ENCODE measurements at regions not wholly inside any gene's neighbourhood (a gene's known extent, or its start where the extent isn't known, plus 50 kb on each side); places are given as distances from the start of the nearest gene placed in this dataset.

DNA sequence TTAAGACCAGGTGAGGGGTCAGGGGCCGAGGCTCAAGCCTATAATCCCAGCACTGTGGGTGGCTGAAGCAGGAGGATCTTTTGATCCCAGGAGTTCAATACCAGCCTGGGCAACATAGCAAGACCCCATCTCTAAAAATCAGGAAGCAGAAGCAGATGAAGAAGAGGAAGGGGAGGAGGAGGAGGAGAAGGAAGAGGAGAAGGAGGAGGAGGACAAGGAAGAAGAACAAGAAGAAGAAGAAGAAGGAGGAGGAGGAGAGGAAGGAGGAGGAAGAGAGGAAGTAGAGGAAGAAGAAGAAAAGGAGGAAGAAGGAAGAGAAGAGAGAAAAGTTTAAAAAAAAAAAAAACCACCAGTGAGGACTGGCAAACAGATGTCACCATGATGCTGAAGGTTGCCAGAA lies 92.0 kb upstream of the TMEM26 start:
- Histone ChIP-seq H3K56ac (ENCODE audit: extremely low read depth, insufficient read depth, low read length) (no peak overlapping the region), H2AFZ (replicated peaks; ENCODE audit: low read length, poor library complexity) (no peak overlapping the region), H3K27me3 (ENCODE audit: control insufficient read depth, insufficient read depth, low read length) (no peaks in the 10 kb centered on the region; the same call in none of the 2 replicates), H2BK15ac (ENCODE audit: low read depth, low read length) (no peak overlapping the region), H3K4me3 (ENCODE audit: insufficient read depth, low read depth, low read length) (no peak overlapping the region), H4K91ac (ENCODE audit: insufficient read depth, low read depth, low read length) (no peak overlapping the region), H3K9ac (ENCODE audit: low read depth, low read length) (no peak overlapping the region), H3K4me2 (ENCODE audit: low read depth, low read length) (no peak overlapping the region), H3K18ac (ENCODE audit: low read depth, low read length) (no peak overlapping the region), H3K27ac (ENCODE audit: insufficient read depth, low read length) (no peak overlapping the region), H3K9me3 (ENCODE audit: control insufficient read depth, insufficient read depth, low read length) (no peaks in the 10 kb centered on the region; the same call in 1 of the 2 replicates), H2AK9ac (replicated peaks; ENCODE audit: low read depth, low read length, poor library complexity) (no peak overlapping the region), H3K9me1 (ENCODE audit: insufficient read depth, low read length) (no peaks in the 10 kb centered on the region), H4K8ac (ENCODE audit: low read depth in 2 of 2, low read length in 2 of 2) (no peak overlapping the region), H3K4ac (ENCODE audit: low read depth, low read length) (no peak overlapping the region), H4K5ac (ENCODE audit: low read depth, low read length) (no peak overlapping the region), H4K20me1 (ENCODE audit: insufficient read depth, low read length) (no peaks in the 10 kb centered on the region), H3K14ac (replicated peaks; ENCODE audit: low read depth, low read length) (no peak overlapping the region), H3K79me1 (ENCODE audit: low read depth in 1 of 2, low read length in 2 of 2) (no peaks in the 10 kb centered on the region), H2BK20ac (ENCODE audit: low read depth, low read length) (no peak overlapping the region), H2AK5ac (ENCODE audit: low read depth, low read length) (no peak overlapping the region), H2BK5ac (ENCODE audit: low read depth, low read length, poor library complexity, severe bottlenecking) (no peak overlapping the region), H3K23ac (ENCODE audit: low read depth, low read length) (no peak overlapping the region), H3K36me3 (ENCODE audit: control insufficient read depth, insufficient read depth, low read length) (no peaks in the 10 kb centered on the region), H3K4me1 (ENCODE audit: control insufficient read depth, insufficient read depth, low read length) (no peaks in the 10 kb centered on the region), H2BK120ac (ENCODE audit: low read depth, low read length) (no peak overlapping the region)
- in situ Hi-C loops (cut with MboI; ENCODE audit: low sequenced_read_pairs) (no loop called here), intact Hi-C loops (cut with micrococcal nuclease) (loop anchor here (5.0 kb wide), 1 partner anchor 37 kb away; no protein-coding TSS in a partner anchor), dilution Hi-C loops (cut with HindIII; ENCODE audit: low sequenced_read_pairs, unreplicated experiment) (no loop called here)
- ChIA-PET CTCF (no interaction called here), POLR2A (ENCODE audit: unreplicated experiment) (no interaction called here)
- no CpG with 5 or more reads among the region's 1 CpG for WGBS, 2 experiments (ENCODE audit: extremely low coverage in 2 of 2, insufficient read length in 1 of 2)
- DNase-seq, result no peak
- TF ChIP-seq CEBPB (IDR thresholded peaks at IDR 0.05; ENCODE audit: low read depth, low read length), result no peak
- TF ChIP-seq RAD21 (IDR thresholded peaks at IDR 0.05; ENCODE audit: low read length), result no peak
- no peak for TF ChIP-seq MAZ (IDR thresholded peaks at IDR 0.05; ENCODE audit: borderline replicate concordance, low read depth, low read length)
- TF ChIP-seq BHLHE40 (IDR thresholded peaks at IDR 0.05; ENCODE audit: low read depth, low read length), result no peak
- TF ChIP-seq, protein P1, sequence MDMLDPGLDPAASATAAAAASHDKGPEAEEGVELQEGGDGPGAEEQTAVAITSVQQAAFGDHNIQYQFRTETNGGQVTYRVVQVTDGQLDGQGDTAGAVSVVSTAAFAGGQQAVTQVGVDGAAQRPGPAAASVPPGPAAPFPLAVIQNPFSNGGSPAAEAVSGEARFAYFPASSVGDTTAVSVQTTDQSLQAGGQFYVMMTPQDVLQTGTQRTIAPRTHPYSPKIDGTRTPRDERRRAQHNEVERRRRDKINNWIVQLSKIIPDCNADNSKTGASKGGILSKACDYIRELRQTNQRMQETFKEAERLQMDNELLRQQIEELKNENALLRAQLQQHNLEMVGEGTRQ (IDR thresholded peaks at IDR 0.05; ENCODE audit: low read depth, low read length), result no peak
- TF ChIP-seq RCOR1 (IDR thresholded peaks at IDR 0.05; ENCODE audit: insufficient replicate concordance, low read length), result no peak
- TF ChIP-seq MAFK (IDR thresholded peaks at IDR 0.05; ENCODE audit: low read depth, low read length), result no peak
- no peak for TF ChIP-seq SMC3 (IDR thresholded peaks at IDR 0.05; ENCODE audit: low read depth, low read length)
- no peak for TF ChIP-seq FOS (IDR thresholded peaks at IDR 0.05; ENCODE audit: low read depth, low read length)
- TF ChIP-seq MXI1 (IDR thresholded peaks at IDR 0.05; ENCODE audit: borderline replicate concordance, low read depth, low read length), result no peak
- TF ChIP-seq CTCF (conservative IDR thresholded peaks at IDR 0.05; ENCODE audit: low read depth, low read length), result no peak
- TF ChIP-seq, protein P2, sequence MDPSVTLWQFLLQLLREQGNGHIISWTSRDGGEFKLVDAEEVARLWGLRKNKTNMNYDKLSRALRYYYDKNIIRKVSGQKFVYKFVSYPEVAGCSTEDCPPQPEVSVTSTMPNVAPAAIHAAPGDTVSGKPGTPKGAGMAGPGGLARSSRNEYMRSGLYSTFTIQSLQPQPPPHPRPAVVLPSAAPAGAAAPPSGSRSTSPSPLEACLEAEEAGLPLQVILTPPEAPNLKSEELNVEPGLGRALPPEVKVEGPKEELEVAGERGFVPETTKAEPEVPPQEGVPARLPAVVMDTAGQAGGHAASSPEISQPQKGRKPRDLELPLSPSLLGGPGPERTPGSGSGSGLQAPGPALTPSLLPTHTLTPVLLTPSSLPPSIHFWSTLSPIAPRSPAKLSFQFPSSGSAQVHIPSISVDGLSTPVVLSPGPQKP (IDR thresholded peaks at IDR 0.05; ENCODE audit: borderline replicate concordance, low read depth, low read length), result no peak
- no peak for TF ChIP-seq RFX5 (IDR thresholded peaks at IDR 0.05; ENCODE audit: low read depth, low read length)
- TF ChIP-seq CHD1 (IDR thresholded peaks at IDR 0.05; ENCODE audit: low read depth, low read length), result no peak
- TF ChIP-seq POLR2A (IDR thresholded peaks at IDR 0.05; ENCODE audit: low read depth, low read length), result no peak
- no peak for TF ChIP-seq NFE2L2 (IDR thresholded peaks at IDR 0.05; ENCODE audit: low read depth, low read length)
- BruUV-seq (replicated peaks), result no TSS peak
- ATAC-seq (ENCODE audit: low read depth), result no peak
